DMS114 treated with DMSO at 0.1 percent for 48 hours (cell line): ENCODE measurements at regions not wholly inside any gene's neighbourhood (a gene's known extent, or its start where the extent isn't known, plus 50 kb on each side); places are given as distances from the start of the nearest gene placed in this dataset.
"Not testable (repeated sequence)": the region's sequence is repeated elsewhere in the genome, so short reads cannot be mapped to it uniquely, and the experiment has no call there.

Experiments
- DNase-seq: peaks from one replicate; lab custom pipeline; 2025; ENCODE audit not compliant: unreplicated experiment; lab: John Stamatoyannopoulos, UW

GRCh38 chr12:124126950-124127655 is 154.1 kb downstream of the ZNF664 start:
- DNase-seq = no peak

DNA sequence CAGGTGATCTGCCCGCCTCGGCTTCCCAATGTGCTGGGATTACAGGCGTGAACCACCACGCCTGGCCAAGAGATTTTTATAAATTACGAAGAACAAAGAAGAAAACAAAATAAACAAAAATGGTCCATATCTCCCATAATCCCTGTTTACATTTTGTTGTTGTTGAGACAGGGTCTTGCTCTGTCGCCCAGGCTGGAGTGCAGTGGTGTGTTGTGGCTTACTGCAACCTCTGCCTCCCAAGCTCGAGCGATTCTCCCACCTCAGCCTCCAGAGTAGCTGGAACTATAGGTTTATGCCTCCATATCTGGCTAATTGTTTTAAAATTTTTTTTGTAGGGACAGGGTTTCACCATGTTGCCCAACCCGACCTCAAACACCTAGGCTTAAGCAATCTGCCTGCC is 156.1 kb downstream of the ZNF664 start:
- no peak for DNase-seq

- no peak for DNase-seq
Measured at GRCh38 chr12:124130691-124131591, 157.9 kb downstream of the ZNF664 start.

DNA sequence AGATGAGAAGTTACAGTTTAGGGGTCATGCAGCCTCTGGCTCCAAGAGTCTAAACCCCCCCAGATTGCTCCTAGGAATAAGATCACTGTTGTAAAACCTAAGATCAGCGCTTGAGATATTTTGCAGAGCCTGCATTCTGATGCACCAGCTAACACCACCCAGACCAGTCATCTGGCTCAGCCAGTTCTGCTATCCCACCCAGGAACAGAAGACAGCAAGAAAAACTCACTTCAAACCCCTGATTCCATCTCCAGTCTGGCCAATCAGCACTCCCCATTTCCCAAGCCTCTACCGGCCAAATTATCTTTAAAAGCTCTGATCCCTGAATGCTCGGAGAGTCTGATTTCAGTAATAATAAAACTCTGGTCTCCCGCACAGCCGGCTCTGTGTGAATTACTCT is 158.6 kb downstream of the ZNF664 start:
- DNase-seq = no peak

GRCh38 chr12:124132530-124132929 is 159.5 kb downstream of the ZNF664 start:
- no peak for DNase-seq

- no peak for DNase-seq
Measured at GRCh38 chr12:124136796-124137195, 158.1 kb upstream of the RFLNA start.

GRCh38 chr12:124140944-124141486 is 153.9 kb upstream of the RFLNA start:
- no peak for DNase-seq

- not testable (repeated sequence) for DNase-seq
Measured at GRCh38 chr12:124141611-124142010, 153.3 kb upstream of the RFLNA start.

GRCh38 chr12:124142395-124143035 is 152.4 kb upstream of the RFLNA start:
- DNase-seq = no peak

GRCh38 chr12:124143726-124144125 is 151.2 kb upstream of the RFLNA start:
- DNase-seq = no peak

DNA sequence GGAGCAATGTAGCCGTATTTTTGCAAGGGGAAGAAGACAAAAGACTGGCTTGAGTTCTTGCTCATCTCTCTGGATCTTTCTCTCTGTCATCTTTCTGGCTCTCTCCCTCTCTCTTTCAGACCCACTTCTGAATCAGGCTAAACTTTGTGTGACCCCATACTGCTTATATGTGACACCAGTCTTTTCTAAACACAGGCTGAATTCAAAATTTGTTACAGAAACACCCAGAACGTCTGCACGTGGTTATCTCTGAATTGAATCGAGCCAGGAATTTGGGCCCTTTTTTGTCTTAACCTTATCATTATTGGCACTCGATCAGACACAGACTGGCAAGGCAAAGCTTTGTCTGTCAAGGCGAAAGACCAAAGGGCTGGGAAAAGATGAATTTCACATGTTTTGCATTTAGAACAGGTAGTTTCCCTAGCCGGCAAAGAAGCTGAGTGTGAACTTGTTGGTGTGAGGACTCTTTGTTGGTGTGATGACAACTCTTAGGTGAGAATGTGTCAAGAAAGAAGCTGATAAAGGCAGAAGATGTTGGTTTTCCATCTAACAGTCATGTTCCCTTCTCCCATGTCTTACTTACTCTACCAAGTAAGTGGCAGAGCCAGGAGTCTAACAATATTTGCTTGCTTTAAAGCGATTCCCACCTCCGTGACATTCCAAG is 150.2 kb upstream of the RFLNA start:
- DNase-seq = no peak

DNA sequence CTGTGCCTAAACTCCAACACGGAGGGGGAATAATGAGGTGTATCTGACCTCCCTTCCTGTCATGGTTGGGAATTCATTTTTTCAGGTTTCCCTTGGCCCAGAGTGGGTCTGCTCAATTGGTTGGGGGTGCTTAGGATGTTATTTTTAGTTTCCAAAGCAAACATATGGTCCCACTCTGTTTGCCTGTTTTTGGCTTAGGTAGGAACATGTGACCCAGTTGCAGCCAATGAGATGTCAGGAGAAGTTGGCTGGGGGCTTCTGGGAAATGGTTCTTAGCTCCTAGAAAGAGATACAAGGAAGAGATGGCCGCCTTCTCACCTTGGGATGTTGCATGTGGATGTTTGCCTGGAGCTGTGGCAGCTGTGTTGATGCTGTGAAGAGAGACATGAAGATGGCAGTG is 147.9 kb upstream of the RFLNA start:
- no peak for DNase-seq

DNA sequence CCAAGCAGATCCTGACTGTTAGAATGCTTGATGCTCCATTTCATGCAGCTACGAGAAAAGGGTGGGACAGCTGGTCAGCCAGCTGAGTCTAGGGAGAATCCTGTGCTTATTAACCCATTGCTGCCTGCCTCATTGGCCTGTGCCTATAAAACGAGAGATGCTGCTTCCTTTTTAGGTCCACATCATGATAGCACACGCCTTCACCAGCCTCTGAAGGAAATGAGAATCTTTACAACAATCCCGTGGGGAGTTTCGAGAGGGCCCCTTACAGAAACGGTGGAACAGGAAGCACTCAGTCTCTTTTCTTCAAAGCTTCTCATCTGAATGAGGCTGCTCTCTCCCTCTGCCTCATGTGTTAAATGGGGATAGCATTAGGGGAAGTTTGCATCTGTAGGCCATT is 147.3 kb upstream of the RFLNA start:
- DNase-seq = no peak

- no peak for DNase-seq
Measured at GRCh38 chr12:124148481-124149273, 146.2 kb upstream of the RFLNA start.

DNA sequence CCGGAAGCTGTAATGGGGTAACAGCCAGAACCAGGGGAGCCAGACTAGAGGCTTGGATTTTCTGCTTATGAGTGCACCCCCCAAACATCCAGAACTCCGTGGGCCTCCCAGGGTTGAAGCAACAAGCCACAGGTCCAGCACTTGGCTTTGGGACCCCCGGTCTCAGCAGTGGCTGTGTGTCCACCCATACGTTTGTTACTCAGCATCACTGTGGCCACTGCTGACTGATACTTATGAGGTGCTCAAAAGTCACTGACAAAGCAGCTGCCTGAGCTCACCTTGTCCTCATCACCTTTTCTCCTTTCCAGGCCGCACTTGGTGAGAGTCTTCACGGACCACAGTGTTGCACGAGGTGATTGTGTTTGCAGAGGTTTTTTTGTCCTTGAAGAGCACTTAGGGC is 145.6 kb upstream of the RFLNA start:
- DNase-seq = no peak

DNA sequence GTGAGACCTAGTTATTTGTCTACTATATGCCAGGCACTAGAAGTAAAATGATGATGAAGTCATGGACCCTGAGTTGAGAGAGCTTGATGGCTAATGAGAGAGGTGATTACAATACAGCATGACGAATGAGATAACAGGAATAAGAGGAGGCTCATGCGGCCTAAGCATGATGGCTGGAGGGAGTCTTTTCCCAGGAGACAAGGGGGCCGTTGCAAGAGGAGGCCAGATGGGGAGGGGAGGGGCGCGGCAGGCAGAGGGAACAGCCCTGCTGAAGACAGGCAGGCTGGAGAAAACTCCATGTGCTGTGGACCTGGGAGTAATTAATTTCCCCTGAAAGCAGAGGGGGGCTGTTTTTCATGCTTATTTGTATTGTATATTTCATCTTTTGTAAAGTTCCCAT is 144.7 kb upstream of the RFLNA start:
- DNase-seq = no peak

GRCh38 chr12:124151583-124151982 is 143.3 kb upstream of the RFLNA start:
- DNase-seq = no peak

- no peak for DNase-seq
Measured at GRCh38 chr12:124152731-124153130, 142.2 kb upstream of the RFLNA start.

DNA sequence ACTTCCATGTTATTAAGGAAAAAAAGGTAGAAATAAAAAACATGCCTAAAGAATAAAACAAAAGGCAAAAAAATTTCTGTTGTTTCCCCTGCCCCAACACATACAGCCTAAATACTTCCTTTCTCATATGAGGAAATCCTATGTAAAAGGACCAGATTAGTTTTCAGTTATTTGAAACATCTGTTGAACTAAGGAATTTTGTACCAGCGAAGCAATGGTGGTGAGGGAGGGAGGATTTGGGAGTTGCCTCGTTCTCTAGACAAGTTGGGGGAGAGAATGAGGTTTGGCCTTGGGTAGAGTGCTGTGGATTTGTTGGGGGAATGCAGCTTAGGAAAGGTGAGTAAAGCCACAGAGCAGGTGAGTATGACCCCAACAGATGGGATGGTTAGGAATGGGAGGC is 141.5 kb upstream of the RFLNA start:
- DNase-seq = no peak

GRCh38 chr12:124157406-124157805 is 137.5 kb upstream of the RFLNA start:
- no peak for DNase-seq
